ENCODE measurements at regions not wholly inside any gene's neighbourhood (a gene's known extent, or its start where the extent isn't known, plus 50 kb on each side); places are given as distances from the start of the nearest gene placed in this dataset.

DNA sequence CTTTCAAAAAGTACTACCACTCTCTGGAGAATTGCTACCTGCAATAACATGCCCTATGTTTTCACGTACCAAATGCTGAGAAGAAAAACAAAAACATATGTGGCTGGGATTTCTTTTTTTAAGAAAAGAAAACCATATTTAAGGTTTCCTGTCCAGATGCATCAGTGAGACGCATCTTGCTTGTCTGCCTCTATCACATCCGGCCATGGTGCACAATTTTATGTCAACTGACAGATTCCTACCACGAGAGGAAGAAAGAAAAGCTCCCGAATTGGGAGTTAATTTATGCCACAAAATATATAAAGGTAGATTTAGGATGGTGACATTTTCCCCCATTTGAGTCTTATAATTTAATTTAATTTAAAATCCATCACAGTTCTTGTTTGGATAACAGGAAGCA is 62.3 kb upstream of the COL24A1 start:
- no TSS peak for BruUV-seq (replicated peaks)
- CTCF ChIA-PET (ENCODE audit: low intra/inter-chr PET ratio), result no interaction called here
- no peaks in the 10 kb centered on the region for H3K4me1 ChIP-seq (replicated peaks in 1 of 2; ENCODE audit: control insufficient read depth in 2 of 2, insufficient read depth in 2 of 2, low read length in 2 of 2)
- no peaks in the 10 kb centered on the region for H3K9me3 ChIP-seq (replicated peaks; ENCODE audit: control insufficient read depth, insufficient read depth, low read depth, low read length)
- H2AFZ ChIP-seq (ENCODE audit: low read depth, low read length), result no peak overlapping the region
- no peak overlapping the region for H3K9ac ChIP-seq (ENCODE audit: insufficient read depth in 1 of 2, low read depth in 2 of 2, low read length in 2 of 2)
- H4K20me1 ChIP-seq (replicated peaks; ENCODE audit: control insufficient read depth, insufficient read depth, low read length), result no peaks in the 10 kb centered on the region
- WGBS (ENCODE audit: insufficient coverage, low coverage, missing lambda C conversion rate), result 0% methylated on average over 5 of the region's 5 CpGs
- POLR2A ChIA-PET, result no interaction called here
- DNase-seq (ENCODE audit: extremely low read depth in 1 of 4, low spot score in 3 of 4) (no peak), FAIRE-seq (no peak), ATAC-seq (no peak)
- H3K36me3 ChIP-seq (ENCODE audit: control insufficient read depth, insufficient read depth, low read length), result no peaks in the 10 kb centered on the region
- H3K4me2 ChIP-seq (ENCODE audit: insufficient read depth, low read length), result no peak overlapping the region
- in situ Hi-C loops (cut with MboI) (no loop called here), intact Hi-C loops (cut with micrococcal nuclease) (no loop called here)
- TF ChIP-seq PCBP2 (IDR thresholded peaks at IDR 0.05; ENCODE audit: low read depth, low read length, poor library complexity, severe bottlenecking) (no peak), GTF2E2 (tag; IDR thresholded peaks at IDR 0.05) (no peak), HIVEP1 (CRISPR knock-in tag; IDR thresholded peaks at IDR 0.05) (no peak), NR3C1 (CRISPR knock-in tag; IDR thresholded peaks at IDR 0.05) (no peak), ZNF146 (CRISPR knock-in tag; IDR thresholded peaks at IDR 0.05; ENCODE audit: unreplicated experiment) (no peak), ZNF699 (CRISPR knock-in tag; IDR thresholded peaks at IDR 0.05; ENCODE audit: insufficient replicate concordance) (no peak)
- H3K79me2 ChIP-seq (ENCODE audit: control insufficient read depth, insufficient read depth, low read length), result no peaks in the 10 kb centered on the region
- no peak overlapping the region for H3K27ac ChIP-seq (ENCODE audit: extremely low read depth, low read depth, low read length)
- H3K4me3 ChIP-seq, result no peak overlapping the region
- H3K27me3 ChIP-seq (ENCODE audit: control insufficient read depth in 2 of 2, insufficient read depth in 2 of 2, low read length in 2 of 2), result no peaks in the 10 kb centered on the region
- no peaks in the 10 kb centered on the region for H3K9me1 ChIP-seq (ENCODE audit: control insufficient read depth, insufficient read depth, low read length)

- Histone ChIP-seq H3K27me3 (ENCODE audit: control insufficient read depth in 2 of 2, insufficient read depth in 2 of 2, low read length in 2 of 2) (no peaks in the 10 kb centered on the region), H3K9me3 (replicated peaks; ENCODE audit: control insufficient read depth, insufficient read depth, low read depth, low read length) (no peaks in the 10 kb centered on the region), H4K20me1 (replicated peaks; ENCODE audit: control insufficient read depth, insufficient read depth, low read length) (no peaks in the 10 kb centered on the region), H3K4me3 (no peak overlapping the region), H3K27ac (ENCODE audit: extremely low read depth, low read depth, low read length) (no peak overlapping the region), H3K79me2 (ENCODE audit: control insufficient read depth, insufficient read depth, low read length) (no peaks in the 10 kb centered on the region), H3K36me3 (ENCODE audit: control insufficient read depth, insufficient read depth, low read length) (no peaks in the 10 kb centered on the region), H3K4me1 (replicated peaks in 1 of 2; ENCODE audit: control insufficient read depth in 2 of 2, insufficient read depth in 2 of 2, low read length in 2 of 2) (no peaks in the 10 kb centered on the region), H3K9ac (ENCODE audit: insufficient read depth in 1 of 2, low read depth in 2 of 2, low read length in 2 of 2) (no peak overlapping the region), H3K9me1 (ENCODE audit: control insufficient read depth, insufficient read depth, low read length) (no peaks in the 10 kb centered on the region), H3K4me2 (ENCODE audit: insufficient read depth, low read length) (no peak overlapping the region), H2AFZ (ENCODE audit: low read depth, low read length) (no peak overlapping the region)
- POLR2A ChIA-PET, result no interaction called here
- intact Hi-C loops (cut with micrococcal nuclease) (no loop called here), in situ Hi-C loops (cut with MboI) (no loop called here)
- DNase-seq (ENCODE audit: extremely low read depth in 1 of 4, low spot score in 3 of 4) (no peak), ATAC-seq (no peak), FAIRE-seq (no peak)
- peak; percentile 68 for TF ChIP-seq CEBPB (tag; IDR thresholded peaks at IDR 0.05)
- no peak for TF ChIP-seq CEBPG (CRISPR knock-in tag; IDR thresholded peaks at IDR 0.05)
- peak in 1 of 2 experiments; percentile 88; a peak in 3 of 4 replicates for TF ChIP-seq CEBPG (tag; conservative IDR thresholded peaks at IDR 0.05 in 1 of 2, IDR thresholded peaks at IDR 0.05 in 1 of 2)
- TF ChIP-seq NCOA4 (IDR thresholded peaks at IDR 0.05; ENCODE audit: partially characterized antibody), result no peak
- TF ChIP-seq RFX5 (IDR thresholded peaks at IDR 0.05; ENCODE audit: low read depth, low read length), result no peak
- CTCF ChIA-PET (ENCODE audit: low intra/inter-chr PET ratio), result no interaction called here
- WGBS (ENCODE audit: insufficient coverage, low coverage, missing lambda C conversion rate), result 4% methylated on average over 2 of the region's 2 CpGs
- no TSS peak for BruUV-seq (replicated peaks)
Measured at GRCh38 chr1:86214605-86215004, 58.0 kb upstream of the COL24A1 start.
